ENCODE measurements at regions not wholly inside any gene's neighbourhood (a gene's known extent, or its start where the extent isn't known, plus 50 kb on each side); places are given as distances from the start of the nearest gene placed in this dataset.

DNA sequence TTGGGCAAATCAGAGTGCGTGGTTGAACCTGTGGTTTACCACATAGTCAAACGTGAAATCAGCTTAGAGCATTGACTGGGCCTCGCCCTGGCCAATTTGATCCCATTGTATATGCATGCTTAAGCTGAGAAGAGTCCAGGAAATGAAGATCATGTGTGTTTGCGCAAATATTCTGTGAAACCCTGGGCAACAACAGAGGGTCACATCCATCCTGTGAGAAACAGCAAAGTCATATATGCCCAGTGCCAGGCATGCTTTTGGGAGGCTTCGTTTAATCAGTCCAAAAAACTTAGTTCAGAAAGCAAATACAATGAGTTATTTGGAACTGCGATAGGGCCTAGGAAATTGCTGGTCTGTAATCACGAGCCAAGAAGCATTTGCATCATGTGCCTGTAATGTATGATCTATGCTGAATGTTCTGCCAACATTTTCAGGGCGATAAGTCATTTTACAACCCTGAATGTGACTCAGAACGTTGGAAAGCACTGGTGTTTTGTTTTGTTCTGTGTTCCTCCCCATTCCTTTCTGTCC, 412.1 kb upstream of the CELF2 start:
- H3K4me1 ChIP-seq: no peaks in the 10 kb centered on the region
- no peak for TF ChIP-seq CTCF (IDR thresholded peaks at IDR 0.05)
- peak; percentile 17 to 77 for TF ChIP-seq POLR2AphosphoS5 (IDR thresholded peaks at IDR 0.05; ENCODE audit: insufficient read depth in 1 of 2, low read depth in 1 of 2)
- peak overlapping the region; percentile 34 for H3K27ac ChIP-seq
- DNase-seq (ENCODE audit: extremely low spot score in 2 of 2): peak in 1 of 2 donors; percentile 91
- intact Hi-C loops (cut with DNase I): no loop called here
- no peaks in the 10 kb centered on the region for H3K36me3 ChIP-seq
- H3K9me3 ChIP-seq: no peaks in the 10 kb centered on the region
- H3K27me3 ChIP-seq: no peaks in the 10 kb centered on the region
- no peak overlapping the region for H3K4me3 ChIP-seq

- TF ChIP-seq POLR2A (IDR thresholded peaks at IDR 0.05) (no peak), POLR2AphosphoS5 (IDR thresholded peaks at IDR 0.05; ENCODE audit: insufficient read depth in 1 of 2, low read depth in 1 of 2) (no peak), CTCF (IDR thresholded peaks at IDR 0.05) (no peak)
- Histone ChIP-seq H3K4me1 (peaks cover 6% of the 10 kb centered on the region), H3K36me3 (no peaks in the 10 kb centered on the region), H3K9me3 (no peaks in the 10 kb centered on the region), H3K27ac (no peak overlapping the region), H3K4me3 (no peak overlapping the region), H3K27me3 (no peaks in the 10 kb centered on the region)
- DNase-seq (ENCODE audit: extremely low spot score in 2 of 2): no peak
- intact Hi-C loops (cut with DNase I): no loop called here
Measured at GRCh38 chr10:10609379-10609955, 408.2 kb upstream of the CELF2 start.

GRCh38 chr10:10610171-10610570, 407.5 kb upstream of the CELF2 start:
- H3K4me3 ChIP-seq: no peak overlapping the region
- TF ChIP-seq POLR2A (IDR thresholded peaks at IDR 0.05) (no peak), POLR2AphosphoS5 (IDR thresholded peaks at IDR 0.05; ENCODE audit: insufficient read depth in 1 of 2, low read depth in 1 of 2) (no peak), CTCF (IDR thresholded peaks at IDR 0.05) (no peak)
- H3K4me1 ChIP-seq: peaks cover 6% of the 10 kb centered on the region
- H3K36me3 ChIP-seq: no peaks in the 10 kb centered on the region
- no peak for DNase-seq (ENCODE audit: extremely low spot score in 2 of 2)
- H3K9me3 ChIP-seq: no peaks in the 10 kb centered on the region
- H3K27me3 ChIP-seq: no peaks in the 10 kb centered on the region
- no peak overlapping the region for H3K27ac ChIP-seq
- intact Hi-C loops (cut with DNase I): no loop called here

GRCh38 chr10:10612151-10612550, 405.5 kb upstream of the CELF2 start:
- H3K27ac ChIP-seq: no peak overlapping the region
- no peaks in the 10 kb centered on the region for H3K27me3 ChIP-seq
- H3K4me1 ChIP-seq: peaks cover 6% of the 10 kb centered on the region
- no peak for DNase-seq (ENCODE audit: extremely low spot score in 2 of 2)
- no peak overlapping the region for H3K4me3 ChIP-seq
- no peaks in the 10 kb centered on the region for H3K36me3 ChIP-seq
- intact Hi-C loops (cut with DNase I): no loop called here
- no peaks in the 10 kb centered on the region for H3K9me3 ChIP-seq
- TF ChIP-seq POLR2AphosphoS5 (IDR thresholded peaks at IDR 0.05; ENCODE audit: insufficient read depth in 1 of 2, low read depth in 1 of 2) (no peak), POLR2A (IDR thresholded peaks at IDR 0.05) (no peak), CTCF (IDR thresholded peaks at IDR 0.05) (no peak)

GRCh38 chr10:10613656-10614244, 403.9 kb upstream of the CELF2 start:
- Histone ChIP-seq H3K27me3 (no peaks in the 10 kb centered on the region), H3K4me3 (no peak overlapping the region), H3K4me1 (peaks cover 6% of the 10 kb centered on the region), H3K9me3 (no peaks in the 10 kb centered on the region), H3K36me3 (no peaks in the 10 kb centered on the region), H3K27ac (peak overlapping the region; percentile 0)
- intact Hi-C loops (cut with DNase I): no loop called here
- TF ChIP-seq POLR2A (IDR thresholded peaks at IDR 0.05): no peak
- peak in 1 of 2 donors; percentile 53 for TF ChIP-seq POLR2AphosphoS5 (IDR thresholded peaks at IDR 0.05; ENCODE audit: insufficient read depth in 1 of 2, low read depth in 1 of 2)
- no peak for TF ChIP-seq CTCF (IDR thresholded peaks at IDR 0.05)
- DNase-seq (ENCODE audit: extremely low spot score in 2 of 2): no peak
